MM.1S (cell line): ENCODE measurements at regions not wholly inside any gene's neighbourhood (a gene's known extent, or its start where the extent isn't known, plus 50 kb on each side); places are given as distances from the start of the nearest gene placed in this dataset.

Experiments
- DNase-seq: peaks from one replicate; pipeline ENCODE4 v3.0.0-alpha.2; 2015
- H2AFZ ChIP-seq: fragments of 300-600 bp; sonication (generic); 2 replicates; pipeline ENCODE4 v1.6.0; 2016; ENCODE audit warnings: antibody characterized with exemption, low read length
- H3F3A ChIP-seq: fragments of 300-600 bp; sonication (generic); 2 replicates; pipeline ENCODE4 v1.6.1; 2016; ENCODE audit warnings: mild to moderate bottlenecking, antibody characterized with exemption, low read length, moderate library complexity, mixed read lengths; ENCODE audit not compliant: insufficient read depth
- H3K27ac ChIP-seq: fragments of 300-600 bp; sonication (generic); 2 replicates; pipeline ENCODE4 v1.5.1; 2016; ENCODE audit warnings: mild to moderate bottlenecking, low read length
- H3K27me3 ChIP-seq: fragments of 300-600 bp; sonication (generic); replicated peaks from 2 replicates; pipeline ENCODE4 v1.6.0; 2016; ENCODE audit warnings: low read length; ENCODE audit not compliant: insufficient read depth
- H3K36me3 ChIP-seq: fragments of 300-600 bp; sonication (generic); replicated peaks from 2 replicates; pipeline ENCODE4 v1.6.1; 2016; ENCODE audit warnings: mild to moderate bottlenecking, low read length, mixed read lengths; ENCODE audit not compliant: insufficient read depth
- H3K4me1 ChIP-seq: fragments of 300-600 bp; sonication (generic); 2 replicates; pipeline ENCODE4 v1.6.1; 2016; ENCODE audit warnings: low read length, mixed read lengths
- H3K4me2 ChIP-seq: fragments of 300-600 bp; sonication (generic); 2 replicates; pipeline ENCODE4 v1.6.0; 2016; ENCODE audit warnings: low read depth, low read length
- H3K4me3 ChIP-seq: fragments of 300-600 bp; sonication (generic); 2 replicates; pipeline ENCODE4 v1.5.1; 2016; ENCODE audit warnings: low read length, mixed read lengths
- H3K79me2 ChIP-seq: fragments of 300-600 bp; sonication (generic); 2 replicates; pipeline ENCODE4 v1.6.1; 2016; ENCODE audit warnings: mixed run types, low read length, mixed read lengths
- H3K9ac ChIP-seq: fragments of 300-600 bp; sonication (generic); 2 replicates; pipeline ENCODE4 v1.6.1; 2016; ENCODE audit warnings: low read length, mixed read lengths
- H3K9me2 ChIP-seq: fragments of 300-600 bp; sonication (generic); replicated peaks from 2 replicates; pipeline ENCODE4 v1.6.1; 2016; ENCODE audit warnings: mild to moderate bottlenecking, low read length, mixed read lengths; ENCODE audit not compliant: insufficient read depth
- H3K9me3 ChIP-seq: fragments of 300-600 bp; sonication (generic); replicated peaks from 2 replicates; pipeline ENCODE4 v1.6.1; 2016; ENCODE audit warnings: mild to moderate bottlenecking, low read length, mixed read lengths; ENCODE audit not compliant: insufficient read depth
- H4K20me1 ChIP-seq: fragments of 300-600 bp; sonication (generic); 2 replicates; pipeline ENCODE4 v1.6.1; 2016; ENCODE audit warnings: mild to moderate bottlenecking, low read length, moderate library complexity, mixed read lengths; ENCODE audit not compliant: insufficient read depth
- EZH2 ChIP-seq: fragments of 300-600 bp; sonication (generic); optimal IDR thresholded peaks from 2 replicates; pipeline ENCODE3; 2017; ENCODE audit warnings: low read depth, mild to moderate bottlenecking, antibody characterized with exemption, low read length, mixed read lengths
- EZH2phosphoT487 ChIP-seq: fragments of 300-600 bp; sonication (generic); IDR thresholded peaks from 2 replicates; pipeline ENCODE4 v1.6.1; 2018; ENCODE audit warnings: antibody characterized with exemption, low read length
- TF ChIP-seq, protein P1 (sequence below): fragments of 300-600 bp; sonication (generic); IDR thresholded peaks from 2 replicates; pipeline ENCODE4 v1.5.1; 2016; ENCODE audit warnings: antibody characterized with exemption, low read length, mixed read lengths

DNA sequence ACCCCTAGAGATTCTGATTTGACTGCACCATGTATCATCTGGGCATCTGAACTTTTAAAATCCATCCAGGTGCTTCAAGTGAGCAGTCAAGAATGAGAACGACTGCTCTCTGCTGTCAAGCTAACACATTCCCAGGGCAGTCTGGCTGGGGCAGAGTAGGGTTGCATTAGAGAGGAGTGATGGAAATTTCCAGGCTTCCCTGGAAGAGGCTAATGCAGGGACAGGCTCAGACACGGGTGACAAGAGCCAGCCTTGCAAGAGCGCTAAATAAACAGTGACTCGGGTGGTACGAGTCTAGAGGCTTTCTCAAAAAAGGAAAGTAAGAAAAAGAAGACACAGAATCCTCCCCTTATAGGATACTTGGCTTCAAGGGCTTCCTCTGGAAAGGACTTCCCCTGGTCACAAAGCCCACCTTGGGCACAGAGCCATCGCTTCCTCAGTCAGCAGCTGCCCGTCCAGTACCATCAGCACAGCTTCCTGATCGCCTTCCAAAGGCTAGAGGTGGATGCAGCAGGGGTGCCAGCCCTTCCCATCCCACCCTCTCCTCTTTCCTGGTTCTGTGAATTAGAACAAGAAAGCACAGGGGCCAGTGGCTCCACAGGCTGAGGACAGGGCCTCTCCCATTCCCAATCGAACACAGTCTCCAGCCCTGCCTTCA lies 177.4 kb upstream of the RREB1 start:
- Histone ChIP-seq H3K79me2 (no peaks in the 10 kb centered on the region), H3K4me2 (no peak overlapping the region), H3F3A (no peaks in the 10 kb centered on the region), H3K27me3 (no peaks in the 10 kb centered on the region), H3K9ac (no peak overlapping the region), H3K27ac (no peak overlapping the region), H2AFZ (no peak overlapping the region), H3K9me2 (no peaks in the 10 kb centered on the region), H3K4me1 (no peaks in the 10 kb centered on the region), H3K36me3 (no peaks in the 10 kb centered on the region), H3K4me3 (no peak overlapping the region), H4K20me1 (no peaks in the 10 kb centered on the region), H3K9me3 (no peaks in the 10 kb centered on the region)
- TF ChIP-seq EZH2phosphoT487 (no peak), EZH2 (no peak)
- TF ChIP-seq, protein P1, sequence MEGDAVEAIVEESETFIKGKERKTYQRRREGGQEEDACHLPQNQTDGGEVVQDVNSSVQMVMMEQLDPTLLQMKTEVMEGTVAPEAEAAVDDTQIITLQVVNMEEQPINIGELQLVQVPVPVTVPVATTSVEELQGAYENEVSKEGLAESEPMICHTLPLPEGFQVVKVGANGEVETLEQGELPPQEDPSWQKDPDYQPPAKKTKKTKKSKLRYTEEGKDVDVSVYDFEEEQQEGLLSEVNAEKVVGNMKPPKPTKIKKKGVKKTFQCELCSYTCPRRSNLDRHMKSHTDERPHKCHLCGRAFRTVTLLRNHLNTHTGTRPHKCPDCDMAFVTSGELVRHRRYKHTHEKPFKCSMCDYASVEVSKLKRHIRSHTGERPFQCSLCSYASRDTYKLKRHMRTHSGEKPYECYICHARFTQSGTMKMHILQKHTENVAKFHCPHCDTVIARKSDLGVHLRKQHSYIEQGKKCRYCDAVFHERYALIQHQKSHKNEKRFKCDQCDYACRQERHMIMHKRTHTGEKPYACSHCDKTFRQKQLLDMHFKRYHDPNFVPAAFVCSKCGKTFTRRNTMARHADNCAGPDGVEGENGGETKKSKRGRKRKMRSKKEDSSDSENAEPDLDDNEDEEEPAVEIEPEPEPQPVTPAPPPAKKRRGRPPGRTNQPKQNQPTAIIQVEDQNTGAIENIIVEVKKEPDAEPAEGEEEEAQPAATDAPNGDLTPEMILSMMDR: no peak
- no peak for DNase-seq

DNA sequence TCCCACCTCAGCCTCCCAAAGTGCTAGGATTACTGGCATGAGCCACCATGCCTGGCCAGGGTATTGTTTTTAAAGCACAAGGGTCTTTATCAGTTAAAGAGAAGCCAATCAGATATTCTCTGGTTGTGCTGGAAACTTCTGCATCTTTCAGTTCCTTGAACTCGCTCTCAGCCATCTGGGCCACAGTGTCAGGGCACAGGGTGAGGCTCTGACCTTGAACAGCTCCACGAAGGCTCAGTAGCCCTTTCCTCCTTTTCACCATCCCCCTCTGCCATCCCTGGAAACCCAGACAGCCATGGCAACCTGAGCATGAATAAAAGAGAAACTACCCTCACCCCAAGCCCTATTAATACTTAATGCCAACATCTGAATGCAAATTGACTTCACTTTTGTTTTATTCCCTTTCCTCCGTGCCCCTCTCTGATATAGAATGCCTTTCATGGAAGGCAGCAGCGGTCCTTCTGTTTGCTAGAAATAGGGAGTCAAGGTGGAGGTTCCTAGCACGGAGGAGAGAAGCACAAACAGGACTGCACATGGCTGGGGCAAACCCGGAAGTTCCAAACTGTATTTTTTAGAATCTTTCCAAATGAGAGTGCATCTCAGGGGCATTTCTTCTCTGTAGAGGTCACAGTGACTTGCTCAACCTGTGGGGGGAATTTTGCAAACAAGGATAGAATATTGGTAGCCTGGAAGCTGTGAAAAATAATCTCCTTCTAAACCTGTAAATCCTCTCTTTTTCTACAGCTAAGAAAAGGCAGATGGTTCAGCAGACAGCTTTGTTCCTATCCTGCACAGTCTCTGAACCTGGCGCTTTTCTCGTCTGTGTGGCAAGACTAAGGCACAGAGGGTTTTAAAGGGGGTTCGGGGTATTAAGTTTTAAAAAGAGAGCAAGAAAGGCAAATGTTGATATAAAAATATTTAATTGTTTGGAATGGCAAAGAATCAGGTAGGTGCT lies 176.4 kb upstream of the RREB1 start:
- H3K79me2 ChIP-seq: no peaks in the 10 kb centered on the region
- DNase-seq: no peak
- H3K4me3 ChIP-seq: no peak overlapping the region
- H2AFZ ChIP-seq: peak overlapping the region; percentile 55; the same call in 1 of the 2 replicates
- TF ChIP-seq EZH2phosphoT487 (no peak), EZH2 (no peak)
- TF ChIP-seq, protein P1: no peak
- no peaks in the 10 kb centered on the region for H4K20me1 ChIP-seq
- no peaks in the 10 kb centered on the region for H3K9me2 ChIP-seq
- peak overlapping the region; percentile 38; the same call in 1 of the 2 replicates for H3K4me2 ChIP-seq
- no peaks in the 10 kb centered on the region for H3K36me3 ChIP-seq
- H3K9ac ChIP-seq: no peak overlapping the region
- H3F3A ChIP-seq: no peaks in the 10 kb centered on the region
- H3K27ac ChIP-seq: no peak overlapping the region
- no peaks in the 10 kb centered on the region for H3K4me1 ChIP-seq
- H3K27me3 ChIP-seq: no peaks in the 10 kb centered on the region
- H3K9me3 ChIP-seq: no peaks in the 10 kb centered on the region

DNA sequence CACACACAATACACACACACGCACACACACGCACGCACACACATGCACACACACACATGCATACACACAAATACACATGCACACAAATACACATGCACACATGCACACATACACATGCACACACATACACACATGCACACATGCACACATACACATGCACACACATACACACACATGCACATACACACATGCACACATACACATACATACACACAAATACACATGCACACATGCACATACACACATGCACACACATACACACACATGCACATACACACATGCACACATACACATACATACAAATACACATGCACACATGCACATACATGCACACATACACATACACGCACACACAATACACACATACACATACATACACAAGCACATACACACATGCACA lies 175.4 kb upstream of the RREB1 start:
- Histone ChIP-seq H3K36me3 (no peaks in the 10 kb centered on the region), H3K9me3 (no peaks in the 10 kb centered on the region), H4K20me1 (no peaks in the 10 kb centered on the region), H2AFZ (no peak overlapping the region), H3K79me2 (no peaks in the 10 kb centered on the region), H3K27me3 (no peaks in the 10 kb centered on the region), H3F3A (no peaks in the 10 kb centered on the region), H3K4me2 (no peak overlapping the region), H3K27ac (no peak overlapping the region), H3K4me3 (no peak overlapping the region), H3K9ac (no peak overlapping the region), H3K4me1 (no peaks in the 10 kb centered on the region), H3K9me2 (no peaks in the 10 kb centered on the region)
- TF ChIP-seq EZH2phosphoT487: no peak
- TF ChIP-seq EZH2: no peak
- TF ChIP-seq, protein P1: no peak
- no peak for DNase-seq
